HUES64 (cell line): ENCODE measurements at regions not wholly inside any gene's neighbourhood (a gene's known extent, or its start where the extent isn't known, plus 50 kb on each side); places are given as distances from the start of the nearest gene placed in this dataset.

ENCODE experiments used
- H3K27ac ChIP-seq: 2 replicates; pipeline ENCODE4 v1.7.0; 2013; ENCODE audit warnings: low read depth, low read length, inconsistent platforms
- H3K27me3 ChIP-seq: 2 replicates; pipeline ENCODE4 v1.6.1; 2013; ENCODE audit warnings: mild to moderate bottlenecking, low read length; ENCODE audit not compliant: insufficient read depth
- H3K36me3 ChIP-seq: 2 replicates; pipeline ENCODE4 v1.6.1; 2013; ENCODE audit warnings: mild to moderate bottlenecking, low read length; ENCODE audit not compliant: insufficient read depth
- H3K4me1 ChIP-seq: 2 replicates; pipeline ENCODE4 v1.6.1; 2013; ENCODE audit warnings: mild to moderate bottlenecking, low read length, moderate library complexity; ENCODE audit not compliant: insufficient read depth
- H3K4me3 ChIP-seq: 2 replicates; pipeline ENCODE4 v1.5.1; 2013; ENCODE audit warnings: mild to moderate bottlenecking, low read length, moderate library complexity
- H3K9ac ChIP-seq: 2 replicates; pipeline ENCODE4 v1.6.1; 2013; ENCODE audit warnings: mild to moderate bottlenecking, low read depth, low read length
- H3K9me3 ChIP-seq: 2 replicates; pipeline ENCODE4 v1.6.1; 2013; ENCODE audit warnings: low read depth, low read length; ENCODE audit not compliant: insufficient read depth
- WGBS: fragments of 150-250, 120-280 bp; methylation state at CpG from one replicate; pipeline ENCODE4 v1.1.7; 2013; ENCODE audit warnings: missing lambda C conversion rate; 5-methylcytosine and 5-hydroxymethylcytosine counted together

DNA sequence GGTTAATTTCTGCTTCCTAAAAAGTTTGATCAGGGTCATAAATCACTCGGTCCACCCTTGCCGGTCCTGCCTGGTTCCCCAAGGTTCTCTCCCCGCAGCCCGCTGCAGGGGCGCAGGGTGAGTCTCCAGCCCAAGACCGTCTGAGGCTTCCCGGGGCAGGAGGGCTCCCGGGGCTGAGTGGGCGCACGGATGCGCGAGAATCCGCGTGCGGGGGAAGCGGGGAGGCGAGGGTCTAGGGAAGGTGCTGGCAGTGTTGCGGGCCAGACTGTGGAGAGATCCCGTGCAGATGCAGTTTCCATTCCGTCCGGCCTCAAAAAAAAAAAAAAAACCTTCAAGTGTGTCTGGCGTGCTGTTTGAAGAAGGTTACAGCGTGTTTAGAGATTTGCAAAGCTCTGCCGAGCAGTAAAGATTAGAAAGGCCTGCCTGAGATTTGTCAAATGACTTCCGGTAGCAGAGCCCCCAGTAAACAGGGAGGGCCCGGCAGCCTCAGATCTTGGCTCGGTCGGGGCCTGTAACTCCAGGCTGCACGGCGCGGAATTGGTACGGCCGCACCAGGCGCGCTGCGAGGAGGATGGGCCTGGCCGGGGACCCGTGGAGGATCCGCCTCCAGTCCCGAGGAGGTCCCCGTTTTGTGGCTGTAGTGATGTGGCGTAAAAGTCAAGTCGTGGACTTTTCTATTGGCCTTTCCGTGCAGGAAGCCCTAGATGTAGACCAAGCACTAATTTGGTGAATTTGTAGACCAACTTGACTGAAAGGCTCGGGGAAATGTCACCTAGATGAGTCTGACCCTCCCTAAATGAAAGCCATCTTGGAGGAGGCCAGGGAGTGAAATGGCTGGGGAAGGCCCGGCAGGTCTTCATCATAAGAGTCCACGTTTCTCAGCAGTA is 293.2 kb upstream of the NFE2L3 start:
- Histone ChIP-seq H3K9ac (no peak overlapping the region), H3K9me3 (no peaks in the 10 kb centered on the region), H3K27ac (no peak overlapping the region; the same call in 1 of the 2 replicates), H3K4me3 (peak overlapping the region; percentile 76; the same call in 1 of the 2 replicates), H3K4me1 (peaks cover 46% of the 10 kb centered on the region), H3K36me3 (no peaks in the 10 kb centered on the region), H3K27me3 (peaks cover 75% of the 10 kb centered on the region)
- WGBS, result 44% methylated on average over 47 of the region's 47 CpGs

DNA sequence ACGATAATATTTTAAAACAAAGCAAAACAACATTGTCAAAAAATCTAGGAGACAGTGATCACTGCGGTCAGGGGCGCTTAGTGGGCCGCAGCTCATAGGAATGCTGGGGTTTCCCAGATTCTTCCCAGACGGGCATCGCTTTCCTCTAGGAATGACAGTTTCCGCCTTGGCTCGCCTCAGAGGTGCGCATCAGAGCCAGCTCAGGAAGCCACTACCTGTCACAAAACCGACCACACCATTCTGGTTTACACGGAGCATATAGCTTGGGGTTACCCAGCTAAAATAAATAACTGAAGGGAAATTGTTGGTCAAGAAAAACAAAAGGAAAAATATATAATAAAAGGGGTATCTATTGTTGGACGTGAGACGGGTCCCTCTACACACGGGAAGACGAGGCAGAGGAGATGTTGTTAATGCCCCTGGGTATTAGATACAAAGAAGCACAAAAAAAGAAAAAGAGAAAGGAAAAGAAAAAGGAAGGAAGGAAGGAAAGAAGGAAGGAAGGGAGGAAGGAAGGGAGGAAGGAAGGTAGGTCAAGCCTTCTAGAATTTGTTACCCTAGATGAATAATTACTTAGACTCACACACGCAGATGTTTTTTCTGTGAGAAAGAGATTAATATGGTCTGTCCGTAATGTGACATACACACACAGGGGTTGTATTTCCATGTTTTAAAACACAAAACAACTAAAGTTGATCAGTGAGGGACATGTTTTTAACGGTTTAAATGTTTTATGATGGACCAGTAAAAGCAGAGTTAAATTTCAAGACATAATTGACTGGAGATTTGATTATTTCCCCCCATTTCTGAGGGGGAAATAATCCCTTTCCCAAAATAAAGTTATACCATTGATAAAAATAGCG is 292.4 kb upstream of the NFE2L3 start:
- Histone ChIP-seq H3K27me3 (peaks cover 76% of the 10 kb centered on the region), H3K9ac (no peak overlapping the region), H3K4me3 (peak overlapping the region; percentile 20; the same call in 1 of the 2 replicates), H3K27ac (no peak overlapping the region), H3K36me3 (no peaks in the 10 kb centered on the region), H3K9me3 (no peaks in the 10 kb centered on the region), H3K4me1 (peaks cover 45% of the 10 kb centered on the region)
- WGBS, result 64% methylated on average over 16 of the region's 19 CpGs

DNA sequence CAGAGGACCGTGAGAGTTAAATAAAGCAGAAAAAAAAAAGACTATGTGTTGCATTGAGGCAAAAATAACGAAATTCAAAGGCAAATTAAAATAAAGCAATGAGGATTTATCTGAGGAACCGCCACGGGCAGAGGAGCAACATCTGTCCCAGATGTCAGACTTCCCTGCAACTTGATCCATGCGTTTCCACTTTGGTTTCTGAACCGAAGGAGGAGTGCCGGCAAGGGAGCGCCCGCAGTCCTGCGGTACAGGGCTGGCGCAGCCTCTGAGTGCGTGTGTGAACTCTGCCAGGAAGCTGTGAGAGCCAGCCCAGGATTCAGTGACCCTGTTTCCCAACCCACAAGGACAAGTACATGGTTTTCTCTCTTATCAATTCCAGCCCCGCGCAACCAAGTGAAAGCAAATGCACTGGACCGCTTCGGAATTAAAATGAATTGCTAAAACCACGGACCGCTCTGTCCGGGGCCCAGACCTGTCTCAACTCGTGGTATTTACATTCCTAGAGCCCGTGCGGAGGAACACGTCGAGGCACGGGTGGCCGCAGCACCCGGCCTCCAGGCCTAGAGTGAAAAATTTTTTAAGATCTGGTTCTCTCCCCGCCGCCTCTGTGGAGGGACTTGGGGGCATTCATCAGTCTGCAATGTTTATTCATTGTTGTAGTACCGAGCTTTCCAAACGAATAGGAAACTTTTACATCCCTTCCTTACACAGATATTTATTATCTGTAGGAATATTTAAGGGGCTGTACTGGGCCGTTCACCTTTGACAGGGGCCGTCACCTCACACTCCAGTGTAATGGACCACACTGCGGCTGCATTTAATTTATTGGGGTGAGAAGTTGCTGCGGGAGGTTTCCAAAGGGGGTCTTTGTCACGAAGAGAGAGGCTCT is 291.5 kb upstream of the NFE2L3 start:
- H3K9ac ChIP-seq, result no peak overlapping the region
- H3K9me3 ChIP-seq, result no peaks in the 10 kb centered on the region
- peaks cover 46% of the 10 kb centered on the region for H3K4me1 ChIP-seq
- no peak overlapping the region for H3K27ac ChIP-seq
- no peaks in the 10 kb centered on the region for H3K36me3 ChIP-seq
- H3K4me3 ChIP-seq, result no peak overlapping the region
- WGBS, result 42% methylated on average over 34 of the region's 36 CpGs
- peaks cover 81% of the 10 kb centered on the region for H3K27me3 ChIP-seq

DNA sequence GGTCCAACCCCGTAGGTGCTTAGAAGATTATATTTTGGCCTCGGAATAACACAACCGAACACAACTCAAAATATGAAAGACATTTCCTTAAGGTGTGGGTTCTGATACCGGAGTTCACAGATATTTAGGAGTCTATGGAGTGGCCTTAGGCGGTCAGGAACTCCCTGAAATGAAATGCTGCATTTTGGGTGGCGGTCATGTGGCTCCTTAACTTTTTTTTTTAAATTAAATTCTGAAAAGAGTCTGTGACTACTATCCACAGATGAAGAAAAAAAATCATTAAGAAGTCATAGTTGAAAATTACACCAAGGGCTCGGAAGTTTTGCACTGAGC is 290.9 kb upstream of the NFE2L3 start:
- no peaks in the 10 kb centered on the region for H3K36me3 ChIP-seq
- WGBS, result 51% methylated on average over 5 of the region's 7 CpGs

DNA sequence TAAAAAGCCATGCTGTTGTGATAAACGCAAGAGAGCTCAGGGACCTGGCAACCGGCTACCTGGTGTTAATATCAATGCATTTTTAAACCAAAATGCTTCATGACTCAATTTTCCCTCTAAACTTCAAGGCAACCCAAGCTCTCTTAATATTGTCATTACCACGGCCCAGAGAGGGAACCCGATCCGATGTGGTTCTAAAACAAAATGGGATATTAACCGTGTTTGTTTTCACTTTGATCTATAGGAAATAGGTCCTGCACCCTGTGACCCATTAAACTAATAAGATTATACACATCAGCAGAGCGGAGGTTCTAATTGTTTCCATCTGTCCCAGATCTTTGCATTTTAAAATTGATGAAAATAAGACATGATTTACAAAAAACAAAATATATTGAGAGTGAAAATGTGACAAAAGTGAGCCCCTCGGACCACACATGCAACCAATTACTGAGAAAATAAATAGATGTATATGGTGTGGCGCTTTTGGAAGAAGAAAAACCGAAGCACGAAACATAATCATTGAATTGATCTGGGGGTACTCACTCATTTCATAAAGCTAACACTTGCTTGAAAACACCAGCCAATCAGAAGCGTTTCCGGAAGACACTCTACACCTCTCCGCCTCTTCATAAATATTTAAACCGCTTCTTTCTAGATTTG is 290.3 kb upstream of the NFE2L3 start:
- H3K27ac ChIP-seq, result peak overlapping the region; percentile 52; the same call in 1 of the 2 replicates
- peaks cover 71% of the 10 kb centered on the region for H3K27me3 ChIP-seq
- H3K4me1 ChIP-seq, result peaks cover 47% of the 10 kb centered on the region
- no peaks in the 10 kb centered on the region for H3K36me3 ChIP-seq
- 18% methylated on average over 14 of the region's 15 CpGs for WGBS
- H3K9ac ChIP-seq, result no peak overlapping the region
- peak overlapping the region; percentile 39 for H3K4me3 ChIP-seq
- no peaks in the 10 kb centered on the region for H3K9me3 ChIP-seq

More for the DNA sequence above, 290.9 kb upstream of the NFE2L3 start:
- no peaks in the 10 kb centered on the region for H3K9me3 ChIP-seq
- no peak overlapping the region for H3K9ac ChIP-seq
- H3K27ac ChIP-seq, result no peak overlapping the region
- peaks cover 45% of the 10 kb centered on the region for H3K4me1 ChIP-seq
- H3K27me3 ChIP-seq, result peaks cover 74% of the 10 kb centered on the region
- no peak overlapping the region for H3K4me3 ChIP-seq

DNA sequence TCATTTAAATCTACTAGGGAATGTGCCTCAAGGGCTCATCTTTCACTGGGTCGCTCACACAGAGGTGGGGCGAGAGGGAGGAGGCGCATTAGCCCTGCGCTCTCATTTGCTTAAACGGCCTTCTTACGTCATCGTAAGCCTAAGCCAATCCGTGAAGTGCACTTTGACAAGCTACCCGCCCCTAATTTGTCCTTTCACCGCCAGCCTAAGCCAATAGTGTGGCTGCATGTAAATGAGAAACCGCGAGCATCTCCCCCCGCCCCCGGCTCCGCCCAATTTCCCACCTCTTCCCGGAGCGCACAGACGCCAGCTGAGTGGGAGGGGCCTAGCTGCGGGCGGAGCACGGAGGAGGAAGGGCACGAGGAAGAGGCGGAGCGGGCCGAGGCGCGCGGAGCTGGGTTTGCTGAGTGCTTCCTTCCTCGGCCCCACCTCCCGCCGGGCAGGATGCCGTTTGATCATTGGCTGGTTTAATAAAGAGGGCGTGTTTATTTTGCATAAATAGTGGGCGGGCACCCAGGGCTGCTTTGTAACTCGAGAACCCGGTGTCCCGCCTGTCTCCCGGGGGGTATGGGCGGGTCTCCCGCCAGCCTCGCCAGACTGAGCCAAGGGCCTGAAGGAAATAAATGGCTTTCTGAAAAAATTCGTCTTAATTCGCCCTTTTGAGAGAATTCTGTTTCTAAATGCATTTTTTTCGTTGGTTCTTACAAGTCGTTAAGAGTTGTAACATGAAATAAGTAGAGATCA is 289.6 kb upstream of the NFE2L3 start:
- Histone ChIP-seq H3K9ac (no peak overlapping the region), H3K4me1 (peaks cover 47% of the 10 kb centered on the region), H3K36me3 (no peaks in the 10 kb centered on the region), H3K27me3 (peaks cover 77% of the 10 kb centered on the region), H3K27ac (peak overlapping the region; percentile 38; the same call in 1 of the 2 replicates), H3K9me3 (no peaks in the 10 kb centered on the region), H3K4me3 (peak overlapping the region; percentile 39; the same call in 1 of the 2 replicates)
- under 1% methylated on average over 44 of the region's 45 CpGs for WGBS

DNA sequence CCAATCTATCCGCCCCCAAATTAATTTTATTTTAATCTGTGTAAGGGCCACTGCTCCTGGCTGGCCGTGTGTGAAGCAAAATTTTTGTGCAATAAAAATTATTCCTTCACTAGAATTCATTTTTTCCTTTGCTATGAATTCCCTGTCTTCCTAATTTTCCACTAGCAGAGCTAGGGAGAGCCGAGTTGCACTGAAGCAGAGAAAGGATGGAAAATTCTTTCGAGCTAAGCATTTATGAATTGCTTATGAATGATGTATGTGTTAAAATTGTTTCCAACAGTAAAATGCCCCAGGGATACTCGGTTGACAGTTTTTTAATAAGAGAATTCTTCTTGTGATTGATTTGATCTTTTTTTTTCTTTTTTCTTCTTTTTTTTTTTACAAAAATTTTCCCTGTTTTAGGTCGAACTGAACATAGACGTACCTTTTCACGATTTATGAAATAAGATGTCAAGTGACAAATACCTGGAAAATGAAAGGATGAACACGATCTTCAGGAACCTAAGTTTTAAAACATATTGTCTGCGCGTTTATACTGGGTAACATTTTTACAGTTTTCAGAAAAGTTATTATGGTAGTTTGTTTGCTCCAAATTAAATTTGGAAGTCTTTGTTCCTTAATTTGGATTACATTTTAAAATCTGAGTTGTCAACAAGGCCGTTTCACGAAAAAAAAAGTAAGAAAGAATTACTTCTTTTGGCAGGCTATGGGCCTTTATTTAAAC is 288.8 kb upstream of the NFE2L3 start:
- peak overlapping the region; percentile 38; the same call in 1 of the 2 replicates for H3K27ac ChIP-seq
- H3K9me3 ChIP-seq, result no peaks in the 10 kb centered on the region
- 51% methylated on average over 10 of the region's 13 CpGs for WGBS
- peaks cover 78% of the 10 kb centered on the region for H3K27me3 ChIP-seq
- peak overlapping the region; percentile 29; the same call in 1 of the 2 replicates for H3K4me3 ChIP-seq
- H3K9ac ChIP-seq, result no peak overlapping the region
- no peaks in the 10 kb centered on the region for H3K36me3 ChIP-seq
- peaks cover 43% of the 10 kb centered on the region for H3K4me1 ChIP-seq

DNA sequence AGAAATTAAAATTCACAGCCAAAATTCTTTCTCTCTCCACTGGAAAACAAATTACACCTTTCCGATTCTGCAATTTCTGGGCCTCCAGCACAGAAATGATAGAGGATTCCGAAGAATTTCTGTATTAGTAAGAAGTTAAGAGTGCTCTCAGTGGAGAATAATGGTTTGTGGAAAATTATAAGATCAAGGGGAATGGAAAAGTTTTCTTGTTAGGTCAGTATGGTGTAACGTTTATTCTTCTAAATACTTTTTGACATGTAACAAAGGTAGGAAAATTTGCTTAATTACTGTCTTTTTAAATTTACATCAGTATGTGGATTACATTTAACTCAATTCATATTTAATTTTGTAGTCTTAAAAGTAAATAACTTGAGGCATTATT is 288.3 kb upstream of the NFE2L3 start:
- WGBS, result 29% methylated on average over 3 of the region's 3 CpGs
- no peak overlapping the region for H3K9ac ChIP-seq

DNA sequence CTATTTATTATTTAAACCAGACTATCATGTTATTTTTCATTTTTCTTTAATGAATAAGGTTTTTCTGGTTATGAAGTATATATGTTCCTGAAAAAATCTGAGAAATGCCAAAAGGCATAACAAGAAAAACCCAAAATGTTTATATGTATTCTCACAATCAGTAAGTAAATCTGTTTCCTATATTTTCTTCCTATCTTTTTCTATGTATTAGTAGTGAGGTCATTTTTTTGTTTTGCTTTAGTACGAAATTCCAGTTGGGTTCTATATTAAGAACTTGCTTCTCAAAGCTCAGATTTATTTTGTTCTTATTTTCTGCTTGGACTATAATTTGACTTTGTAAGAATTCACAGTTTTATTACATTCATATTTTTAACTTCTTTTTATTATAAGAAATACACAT is 287.5 kb upstream of the NFE2L3 start:
- H3K4me3 ChIP-seq, result no peak overlapping the region
- H3K27me3 ChIP-seq, result peaks cover 75% of the 10 kb centered on the region
- no CpG with 5 or more reads among the region's 1 CpG for WGBS
- H3K36me3 ChIP-seq, result no peaks in the 10 kb centered on the region
- no peak overlapping the region for H3K9ac ChIP-seq
- H3K9me3 ChIP-seq, result no peaks in the 10 kb centered on the region
- peaks cover 37% of the 10 kb centered on the region for H3K4me1 ChIP-seq
- H3K27ac ChIP-seq, result no peak overlapping the region

More for the DNA sequence above, 288.3 kb upstream of the NFE2L3 start:
- Histone ChIP-seq H3K27ac (no peak overlapping the region), H3K9me3 (no peaks in the 10 kb centered on the region), H3K4me1 (peaks cover 37% of the 10 kb centered on the region), H3K27me3 (peaks cover 78% of the 10 kb centered on the region), H3K4me3 (no peak overlapping the region), H3K36me3 (no peaks in the 10 kb centered on the region)
